Neural cell (in vitro differentiated cells): ENCODE measurements at regions not wholly inside any gene's neighbourhood (a gene's known extent, or its start where the extent isn't known, plus 50 kb on each side); places are given as distances from the start of the nearest gene placed in this dataset.
A peak's percentile ranks its signal among the peaks of the same experiment; 100 is the strongest.

ENCODE experiments used
- H2AFZ ChIP-seq: fragments of 200-600, 300-800 bp; sonication (generic), shearing (Covaris generic); 2 replicates; pipeline ENCODE4 v1.6.0; 2014; ENCODE audit warnings: low read depth, mild to moderate bottlenecking, antibody characterized with exemption, low read length, moderate library complexity
- H3F3A ChIP-seq: fragments of 200-600 bp; shearing (Covaris generic); 2 replicates; pipeline ENCODE4 v1.6.1; 2016; ENCODE audit warnings: mild to moderate bottlenecking, moderate library complexity, mixed read lengths, antibody characterized with exemption, low read length; ENCODE audit not compliant: insufficient read depth, poor library complexity, severe bottlenecking
- H3K27ac ChIP-seq: fragments of 200-600, 300-800 bp; sonication (generic), shearing (Covaris generic); 2 replicates; pipeline ENCODE4 v1.5.1; 2014; ENCODE audit warnings: mild to moderate bottlenecking, low read length, moderate library complexity
- H3K27me3 ChIP-seq: fragments of 300-800, 200-600 bp; sonication (generic), shearing (Covaris generic); 2 replicates; pipeline ENCODE4 v1.6.0; 2014; ENCODE audit warnings: mild to moderate bottlenecking, low read depth, low read length, moderate library complexity; ENCODE audit not compliant: insufficient read depth
- H3K36me3 ChIP-seq: fragments of 300-800, 200-600 bp; sonication (generic), shearing (Covaris generic); 2 replicates; pipeline ENCODE4 v1.5.1; 2014; ENCODE audit warnings: mild to moderate bottlenecking, antibody characterized with exemption, low read length, moderate library complexity; ENCODE audit not compliant: insufficient read depth
- H3K4me2 ChIP-seq: fragments of 300-800, 200-600 bp; sonication (generic), shearing (Covaris generic); 2 replicates; pipeline ENCODE4 v1.6.0; 2014; ENCODE audit warnings: mild to moderate bottlenecking, low read length
- H3K4me3 ChIP-seq: fragments of 300-800, 200-600 bp; sonication (generic), shearing (Covaris generic); 2 replicates; pipeline ENCODE4 v1.5.1; 2014; ENCODE audit warnings: mild to moderate bottlenecking, low read length, moderate library complexity
- H3K79me2 ChIP-seq: fragments of 200-600 bp; shearing (Covaris generic); replicated peaks from 2 replicates; pipeline ENCODE4 v1.6.0; 2014; ENCODE audit warnings: mild to moderate bottlenecking, low read length, moderate library complexity; ENCODE audit not compliant: insufficient read depth
- H3K9ac ChIP-seq: fragments of 300-800, 200-600 bp; sonication (generic), shearing (Covaris generic); 2 replicates; pipeline ENCODE4 v1.6.1; 2016; ENCODE audit warnings: mild to moderate bottlenecking, low read length, mixed read lengths
- H3K9me2 ChIP-seq: fragments of 200-600 bp; shearing (Covaris generic); 2 replicates; pipeline ENCODE4 v1.6.1; 2016; ENCODE audit warnings: mild to moderate bottlenecking, low read length, mixed read lengths; ENCODE audit not compliant: insufficient read depth
- H3K9me3 ChIP-seq: fragments of 200-600, 300-800 bp; sonication (generic), shearing (Covaris generic); 2 replicates; pipeline ENCODE4 v1.6.1; 2016; ENCODE audit warnings: mild to moderate bottlenecking, mixed run types, low read length, moderate library complexity, mixed read lengths
- H4K20me1 ChIP-seq: fragments of 200-600 bp; shearing (Covaris generic); 2 replicates; pipeline ENCODE4 v1.6.1; 2016; ENCODE audit warnings: mild to moderate bottlenecking, mixed run types; ENCODE audit not compliant: insufficient read depth
- EP300 ChIP-seq: fragments of 450-650 bp; conservative IDR thresholded peaks from 2 replicates; pipeline ENCODE4 v1.6.1; 2014; ENCODE audit warnings: antibody characterized with exemption, mild to moderate bottlenecking, moderate library complexity; ENCODE audit not compliant: poor library complexity, severe bottlenecking
- EZH2 ChIP-seq: fragments of 200-600, 300-800 bp; shearing (Covaris generic), sonication (generic); IDR thresholded peaks from 2 replicates; pipeline ENCODE4 v1.6.1; 2014; ENCODE audit warnings: antibody characterized with exemption, low read length, borderline replicate concordance, mild to moderate bottlenecking; ENCODE audit not compliant: insufficient read depth, poor library complexity, severe bottlenecking
- MXI1 ChIP-seq: fragments of 450-650 bp; conservative IDR thresholded peaks from 2 replicates; pipeline ENCODE4 v1.6.1; 2014; ENCODE audit warnings: antibody characterized with exemption, mild to moderate bottlenecking; ENCODE audit not compliant: poor library complexity, severe bottlenecking
- POLR2AphosphoS5 ChIP-seq: IDR thresholded peaks from 2 replicates; pipeline ENCODE4 v1.6.1; 2012
- RAD21 ChIP-seq: fragments of 450-650 bp; conservative IDR thresholded peaks from 2 replicates; pipeline ENCODE4 v1.6.1; 2014; ENCODE audit warnings: antibody characterized with exemption, mild to moderate bottlenecking, moderate library complexity
- SMC3 ChIP-seq: fragments of 450-650 bp; conservative IDR thresholded peaks from 2 replicates; pipeline ENCODE4 v1.6.1; 2014; ENCODE audit warnings: antibody characterized with exemption, mild to moderate bottlenecking, moderate library complexity; ENCODE audit not compliant: poor library complexity
- TAF1 ChIP-seq: IDR thresholded peaks from 2 replicates; pipeline ENCODE4 v1.6.1; 2012; ENCODE audit warnings: low read depth
- TF ChIP-seq, protein P1 (sequence below): IDR thresholded peaks from 2 replicates; pipeline ENCODE4 v1.6.1; 2012; ENCODE audit warnings: borderline replicate concordance
- TF ChIP-seq, protein P2 (sequence below): fragments of 450-650 bp; IDR thresholded peaks from 2 replicates; pipeline ENCODE4 v1.5.1; 2014; ENCODE audit warnings: antibody characterized with exemption, mild to moderate bottlenecking, moderate library complexity; ENCODE audit not compliant: poor library complexity, severe bottlenecking

DNA sequence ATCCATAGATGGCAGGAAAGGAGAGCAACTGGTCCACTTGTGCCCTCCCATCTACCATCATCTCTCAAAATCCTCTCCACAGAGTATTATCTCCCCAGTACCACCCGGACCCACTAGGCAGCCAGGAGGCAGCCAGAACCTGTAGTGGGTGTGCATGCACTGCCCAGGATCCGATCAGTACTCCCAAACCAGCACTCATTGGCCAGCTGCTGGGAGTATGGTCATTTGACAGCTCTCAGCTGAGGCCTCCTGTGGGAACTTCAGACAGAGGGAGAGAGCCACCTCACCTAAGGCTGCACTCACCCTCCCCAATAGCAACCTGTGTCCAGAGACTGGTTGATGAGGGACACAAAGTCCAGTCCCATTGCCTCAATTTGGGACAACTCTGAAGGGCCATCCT, 286.0 kb downstream of the TRIM36 start:
- H3K36me3 ChIP-seq = no peaks in the 10 kb centered on the region
- no peaks in the 10 kb centered on the region for H3K27me3 ChIP-seq
- H3K4me2 ChIP-seq = no peak overlapping the region
- no peaks in the 10 kb centered on the region for H3K79me2 ChIP-seq
- H3K4me3 ChIP-seq = no peak overlapping the region
- no peaks in the 10 kb centered on the region for H3K9me2 ChIP-seq
- no peak overlapping the region for H3K27ac ChIP-seq
- TF ChIP-seq EZH2 (no peak), MXI1 (no peak), TAF1 (no peak), RAD21 (no peak), SMC3 (no peak), EP300 (no peak), POLR2AphosphoS5 (no peak)
- TF ChIP-seq, protein P1, sequence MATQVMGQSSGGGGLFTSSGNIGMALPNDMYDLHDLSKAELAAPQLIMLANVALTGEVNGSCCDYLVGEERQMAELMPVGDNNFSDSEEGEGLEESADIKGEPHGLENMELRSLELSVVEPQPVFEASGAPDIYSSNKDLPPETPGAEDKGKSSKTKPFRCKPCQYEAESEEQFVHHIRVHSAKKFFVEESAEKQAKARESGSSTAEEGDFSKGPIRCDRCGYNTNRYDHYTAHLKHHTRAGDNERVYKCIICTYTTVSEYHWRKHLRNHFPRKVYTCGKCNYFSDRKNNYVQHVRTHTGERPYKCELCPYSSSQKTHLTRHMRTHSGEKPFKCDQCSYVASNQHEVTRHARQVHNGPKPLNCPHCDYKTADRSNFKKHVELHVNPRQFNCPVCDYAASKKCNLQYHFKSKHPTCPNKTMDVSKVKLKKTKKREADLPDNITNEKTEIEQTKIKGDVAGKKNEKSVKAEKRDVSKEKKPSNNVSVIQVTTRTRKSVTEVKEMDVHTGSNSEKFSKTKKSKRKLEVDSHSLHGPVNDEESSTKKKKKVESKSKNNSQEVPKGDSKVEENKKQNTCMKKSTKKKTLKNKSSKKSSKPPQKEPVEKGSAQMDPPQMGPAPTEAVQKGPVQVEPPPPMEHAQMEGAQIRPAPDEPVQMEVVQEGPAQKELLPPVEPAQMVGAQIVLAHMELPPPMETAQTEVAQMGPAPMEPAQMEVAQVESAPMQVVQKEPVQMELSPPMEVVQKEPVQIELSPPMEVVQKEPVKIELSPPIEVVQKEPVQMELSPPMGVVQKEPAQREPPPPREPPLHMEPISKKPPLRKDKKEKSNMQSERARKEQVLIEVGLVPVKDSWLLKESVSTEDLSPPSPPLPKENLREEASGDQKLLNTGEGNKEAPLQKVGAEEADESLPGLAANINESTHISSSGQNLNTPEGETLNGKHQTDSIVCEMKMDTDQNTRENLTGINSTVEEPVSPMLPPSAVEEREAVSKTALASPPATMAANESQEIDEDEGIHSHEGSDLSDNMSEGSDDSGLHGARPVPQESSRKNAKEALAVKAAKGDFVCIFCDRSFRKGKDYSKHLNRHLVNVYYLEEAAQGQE = no peak
- TF ChIP-seq, protein P2, sequence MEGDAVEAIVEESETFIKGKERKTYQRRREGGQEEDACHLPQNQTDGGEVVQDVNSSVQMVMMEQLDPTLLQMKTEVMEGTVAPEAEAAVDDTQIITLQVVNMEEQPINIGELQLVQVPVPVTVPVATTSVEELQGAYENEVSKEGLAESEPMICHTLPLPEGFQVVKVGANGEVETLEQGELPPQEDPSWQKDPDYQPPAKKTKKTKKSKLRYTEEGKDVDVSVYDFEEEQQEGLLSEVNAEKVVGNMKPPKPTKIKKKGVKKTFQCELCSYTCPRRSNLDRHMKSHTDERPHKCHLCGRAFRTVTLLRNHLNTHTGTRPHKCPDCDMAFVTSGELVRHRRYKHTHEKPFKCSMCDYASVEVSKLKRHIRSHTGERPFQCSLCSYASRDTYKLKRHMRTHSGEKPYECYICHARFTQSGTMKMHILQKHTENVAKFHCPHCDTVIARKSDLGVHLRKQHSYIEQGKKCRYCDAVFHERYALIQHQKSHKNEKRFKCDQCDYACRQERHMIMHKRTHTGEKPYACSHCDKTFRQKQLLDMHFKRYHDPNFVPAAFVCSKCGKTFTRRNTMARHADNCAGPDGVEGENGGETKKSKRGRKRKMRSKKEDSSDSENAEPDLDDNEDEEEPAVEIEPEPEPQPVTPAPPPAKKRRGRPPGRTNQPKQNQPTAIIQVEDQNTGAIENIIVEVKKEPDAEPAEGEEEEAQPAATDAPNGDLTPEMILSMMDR = no peak
- H3K9me3 ChIP-seq = no peaks in the 10 kb centered on the region
- H2AFZ ChIP-seq = no peak overlapping the region
- no peaks in the 10 kb centered on the region for H4K20me1 ChIP-seq
- no peak overlapping the region for H3K9ac ChIP-seq
- H3F3A ChIP-seq = no peaks in the 10 kb centered on the region

DNA sequence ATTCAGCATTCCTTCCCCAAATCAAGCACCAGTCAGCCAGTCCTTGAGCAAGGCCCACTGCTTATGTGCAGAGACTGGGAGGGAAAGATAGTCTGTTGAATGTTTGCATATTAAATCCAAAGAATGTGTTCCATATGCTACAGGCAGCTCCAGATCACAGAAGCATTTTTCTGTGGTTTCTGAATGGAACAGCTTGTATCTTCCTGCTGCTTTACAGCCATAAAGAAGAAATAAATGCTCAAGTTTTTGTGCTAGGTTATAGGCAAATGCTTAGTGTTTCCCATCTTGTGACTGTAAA, 310.3 kb downstream of the TRIM36 start:
- Histone ChIP-seq H3K9me2 (no peaks in the 10 kb centered on the region), H3K27ac (no peak overlapping the region), H3K79me2 (no peaks in the 10 kb centered on the region), H3K9me3 (no peaks in the 10 kb centered on the region), H3K9ac (no peak overlapping the region), H4K20me1 (no peaks in the 10 kb centered on the region), H3K4me3 (peak overlapping the region; percentile 36), H3F3A (no peaks in the 10 kb centered on the region), H3K4me2 (no peak overlapping the region), H2AFZ (no peak overlapping the region), H3K27me3 (no peaks in the 10 kb centered on the region), H3K36me3 (no peaks in the 10 kb centered on the region)
- TF ChIP-seq, protein P1 = no peak
- no peak for TF ChIP-seq EZH2
- no peak for TF ChIP-seq EP300
- no peak for TF ChIP-seq MXI1
- no peak for TF ChIP-seq TAF1
- TF ChIP-seq, protein P2 = no peak
- no peak for TF ChIP-seq POLR2AphosphoS5
- TF ChIP-seq SMC3 = no peak
- TF ChIP-seq RAD21 = no peak
